GM12892 (cell line): ENCODE measurements at regions not wholly inside any gene's neighbourhood (a gene's known extent, or its start where the extent isn't known, plus 50 kb on each side); places are given as distances from the start of the nearest gene placed in this dataset.

ENCODE experiments used
- DNase-seq: peaks from one replicate; pipeline ENCODE4 v3.0.0; 2011; ENCODE audit not compliant: insufficient read length
- FAIRE-seq: peaks from 2 replicates; lab custom pipeline; 2011; peaks lifted over from hg19 to GRCh38; lab: Jason Lieb, UNC
- POLR2A ChIP-seq: IDR thresholded peaks from 2 replicates; pipeline ENCODE4 v1.6.1; 2011; ENCODE audit warnings: low read depth, low read length, control low read depth
- POLR2AphosphoS5 ChIP-seq: IDR thresholded peaks from 2 replicates; pipeline ENCODE4 v1.6.1; 2011; ENCODE audit warnings: low read depth, low read length, control low read depth
- TAF1 ChIP-seq: IDR thresholded peaks from 2 replicates; pipeline ENCODE4 v1.6.1; 2011; ENCODE audit warnings: low read depth, mild to moderate bottlenecking, control low read depth, low read length, borderline replicate concordance

DNA sequence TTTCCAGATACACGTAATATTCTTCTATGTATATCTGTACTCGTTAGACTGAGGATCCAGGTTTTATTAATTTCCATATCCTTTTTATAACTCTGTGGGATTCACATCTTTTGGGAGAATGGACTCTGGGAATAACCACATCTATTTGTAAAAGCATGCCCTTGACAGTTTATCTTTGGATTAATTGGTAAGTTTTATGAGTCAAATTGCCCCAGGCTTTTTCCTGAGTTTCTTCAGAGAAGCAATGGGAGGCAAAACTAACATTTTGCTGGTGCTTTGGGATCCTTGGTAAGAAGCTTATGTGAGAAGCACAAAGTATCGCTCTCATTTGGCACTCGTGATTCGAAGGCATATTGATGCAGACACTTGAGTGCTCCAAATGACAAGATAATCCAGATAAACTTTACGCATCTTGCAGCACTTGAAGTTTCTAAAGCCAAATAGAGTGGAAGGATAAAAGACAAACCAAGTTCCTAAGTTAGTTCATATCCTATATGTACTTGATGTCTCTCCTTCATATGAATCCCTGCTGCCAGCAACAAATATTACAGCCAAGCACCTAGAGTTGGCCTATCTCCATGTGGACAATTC, 324.7 kb downstream of the TLE4 start:
- TF ChIP-seq POLR2A = no peak
- no peak for TF ChIP-seq TAF1
- TF ChIP-seq POLR2AphosphoS5 = no peak
- FAIRE-seq = no peak
- no peak for DNase-seq

DNA sequence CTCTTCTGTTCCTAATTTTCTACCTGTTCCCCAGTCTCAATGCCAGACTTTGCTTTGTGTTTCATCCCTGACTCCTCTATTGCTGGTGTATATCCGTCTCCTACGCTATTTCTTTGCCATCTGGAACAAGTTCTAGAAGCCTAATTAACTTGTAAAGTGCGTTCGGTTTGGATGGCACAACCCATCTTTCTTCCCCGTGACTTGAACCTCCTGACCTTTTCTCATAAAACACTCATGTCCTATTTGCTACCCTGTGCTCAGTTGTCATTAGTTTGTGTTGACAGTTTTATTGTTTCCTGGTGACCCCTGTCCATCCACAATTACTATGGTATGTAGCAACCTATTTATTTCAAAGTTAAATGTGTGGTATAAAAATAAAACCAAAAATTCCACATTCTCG, 323.5 kb downstream of the TLE4 start:
- TF ChIP-seq POLR2AphosphoS5 = no peak
- TF ChIP-seq TAF1 = no peak
- no peak for TF ChIP-seq POLR2A
- no peak for FAIRE-seq
- no peak for DNase-seq

DNA sequence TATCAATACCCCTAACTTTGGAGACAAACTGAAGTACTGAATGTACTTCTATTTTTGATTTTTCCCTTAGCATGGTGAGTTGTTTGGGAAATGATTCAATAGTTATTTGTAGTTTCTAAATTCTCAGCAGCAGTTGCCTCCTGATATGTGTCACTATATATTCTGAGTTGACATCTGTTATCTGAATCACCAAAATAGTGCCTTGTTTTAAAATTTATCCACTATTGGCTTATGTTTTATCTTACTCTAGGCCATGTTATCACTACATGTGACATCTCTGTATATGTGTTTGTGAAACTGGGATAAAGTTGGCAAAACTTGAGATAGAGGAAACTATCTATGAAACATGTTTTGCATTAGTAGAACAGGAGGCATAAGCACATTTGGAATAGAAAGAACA, 317.6 kb downstream of the TLE4 start:
- FAIRE-seq (no peak), DNase-seq (no peak)

DNA sequence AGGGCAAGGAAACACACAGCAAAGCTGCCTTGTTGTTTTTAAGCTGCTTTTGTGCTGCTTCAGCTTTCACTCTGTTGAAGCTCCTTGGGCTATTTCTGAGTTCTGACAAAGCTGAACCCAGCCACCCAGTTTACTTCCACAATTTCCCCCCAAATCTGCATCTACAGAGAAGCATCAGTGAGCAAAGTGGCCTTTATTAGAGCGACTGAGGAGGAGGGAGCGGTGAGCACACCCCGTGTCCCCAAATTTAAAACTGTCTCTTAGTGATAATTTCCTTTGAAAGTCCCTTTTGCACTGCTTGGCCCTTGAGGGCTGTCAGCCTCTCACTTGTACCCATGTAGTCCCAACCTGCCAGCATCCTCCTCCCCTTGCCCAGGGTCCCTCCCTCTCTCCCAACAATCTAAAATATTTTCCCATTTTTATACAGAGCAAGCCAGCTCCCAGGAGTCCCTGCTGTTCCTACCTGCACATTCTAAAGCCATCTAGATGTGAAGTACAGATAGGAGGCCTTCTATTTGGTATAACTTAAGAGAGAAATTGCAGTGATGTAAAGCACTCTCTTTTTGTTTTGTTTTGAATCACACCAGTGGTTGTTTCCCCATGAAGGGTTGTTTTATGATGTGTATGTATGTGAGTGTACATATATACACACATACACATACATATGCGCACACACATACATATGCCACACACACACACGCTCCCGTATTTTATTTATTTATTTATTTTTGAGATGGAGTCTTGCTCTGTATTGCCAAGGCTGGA, 313.5 kb downstream of the TLE4 start:
- FAIRE-seq (no peak), DNase-seq (no peak)
- TF ChIP-seq POLR2A = no peak
- TF ChIP-seq POLR2AphosphoS5 = no peak
- no peak for TF ChIP-seq TAF1

More for the DNA sequence above, 317.6 kb downstream of the TLE4 start:
- TF ChIP-seq POLR2A (no peak), POLR2AphosphoS5 (no peak), TAF1 (no peak)

DNA sequence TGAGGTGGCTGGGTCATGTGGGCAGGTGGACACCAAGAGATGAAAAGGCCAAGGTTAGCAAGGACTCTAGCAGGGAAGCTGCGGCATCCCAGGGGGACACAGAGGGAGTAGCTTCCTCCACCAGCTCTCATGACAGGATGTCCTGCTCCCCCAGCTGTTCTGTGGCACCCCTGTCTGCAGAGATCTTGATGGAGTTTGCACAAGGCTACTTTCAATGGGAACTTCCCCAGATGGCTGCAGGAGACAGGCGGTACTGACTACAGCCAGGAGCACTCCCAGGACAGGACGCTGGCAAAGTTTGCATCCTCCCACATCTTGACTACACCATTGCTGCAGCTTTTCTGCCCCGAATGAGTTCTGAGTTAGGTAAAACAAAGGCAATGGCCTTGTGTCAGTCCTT, 312.8 kb downstream of the TLE4 start:
- DNase-seq = no peak
- no peak for FAIRE-seq
- TF ChIP-seq TAF1 (no peak), POLR2AphosphoS5 (no peak), POLR2A (no peak)

DNA sequence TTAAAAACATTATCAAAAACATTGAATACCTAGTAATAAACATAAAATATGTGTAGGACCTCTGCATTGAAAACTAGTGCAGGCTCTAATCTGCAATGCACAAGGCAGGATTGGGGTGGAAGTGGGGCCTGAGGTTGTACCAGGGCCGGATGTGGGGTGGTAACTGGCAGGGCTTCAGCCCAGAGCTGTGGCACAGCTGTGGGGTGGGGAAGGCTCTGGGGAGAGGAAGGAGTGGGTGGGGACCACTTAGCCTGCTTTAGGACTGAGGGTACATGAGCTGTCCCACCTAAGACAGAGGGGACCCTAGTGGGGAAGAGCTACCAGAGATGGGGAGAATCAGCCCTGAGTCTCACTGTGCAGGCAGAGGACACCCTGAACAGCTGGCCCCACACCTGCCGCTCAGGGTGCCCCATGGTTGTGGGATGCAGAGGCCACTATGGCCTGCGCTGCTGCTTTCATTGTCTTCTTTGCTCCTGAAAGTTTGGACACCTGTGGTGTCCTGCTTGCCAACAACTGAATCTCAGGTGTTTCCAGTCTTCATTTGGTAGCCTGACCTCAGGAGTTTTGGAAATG, 311.4 kb downstream of the TLE4 start:
- TF ChIP-seq POLR2A = no peak
- TF ChIP-seq POLR2AphosphoS5 = no peak
- no peak for TF ChIP-seq TAF1
- no peak for DNase-seq
- FAIRE-seq = no peak

DNA sequence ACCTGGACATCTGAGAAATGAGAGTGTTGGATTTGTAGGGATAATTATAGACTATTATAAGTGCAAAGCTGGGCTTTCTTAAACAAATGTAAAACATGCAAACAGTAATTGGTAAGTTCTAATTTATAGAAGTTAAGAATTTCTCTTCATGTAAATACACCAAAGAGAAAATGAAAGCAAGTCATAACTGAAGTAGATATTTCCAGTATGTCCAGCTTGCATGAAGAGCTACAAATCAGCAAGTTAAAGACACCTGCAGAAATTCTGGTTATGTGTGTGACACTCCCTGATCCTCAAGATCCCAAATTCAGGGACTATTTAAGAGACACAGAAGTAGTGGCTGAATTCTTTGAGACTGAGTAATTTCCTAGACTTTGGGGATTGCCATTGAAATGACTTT, 308.9 kb downstream of the TLE4 start:
- no peak for DNase-seq
- FAIRE-seq = no peak
- TF ChIP-seq POLR2A = no peak
- no peak for TF ChIP-seq POLR2AphosphoS5
- TF ChIP-seq TAF1 = no peak

DNA sequence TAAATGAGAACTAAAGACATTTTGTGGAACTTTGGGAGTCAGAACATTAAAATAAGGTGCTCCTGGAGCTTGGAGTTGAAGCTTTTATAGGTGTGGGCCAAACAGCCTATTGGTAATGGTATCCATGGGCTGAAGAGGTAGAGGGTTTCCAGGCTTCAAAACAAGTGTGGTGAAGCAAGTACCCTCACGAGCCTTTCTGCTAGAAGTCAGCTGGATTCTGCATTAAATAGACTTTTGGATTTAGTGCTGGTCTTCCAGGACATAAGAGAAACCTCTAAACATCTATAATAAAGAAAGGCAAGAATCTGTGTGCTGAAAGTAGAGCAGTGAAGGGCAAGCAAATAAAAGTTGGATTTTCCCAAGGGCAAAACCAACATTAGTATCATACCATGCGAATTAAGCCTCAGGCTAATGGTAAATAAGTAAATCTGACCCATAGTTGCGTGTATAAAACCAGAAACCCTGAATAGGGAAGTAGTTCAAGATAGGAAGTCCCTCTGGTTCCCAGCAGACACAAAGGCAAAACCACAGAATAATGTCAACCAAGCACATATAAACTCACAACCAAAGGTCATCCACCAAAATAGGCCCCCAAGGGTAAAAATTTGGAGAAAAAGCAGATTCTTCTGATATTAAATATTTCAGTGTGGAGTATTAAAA, 306.3 kb downstream of the TLE4 start:
- TF ChIP-seq POLR2AphosphoS5 (no peak), TAF1 (no peak), POLR2A (no peak)
- FAIRE-seq = no peak
- no peak for DNase-seq

DNA sequence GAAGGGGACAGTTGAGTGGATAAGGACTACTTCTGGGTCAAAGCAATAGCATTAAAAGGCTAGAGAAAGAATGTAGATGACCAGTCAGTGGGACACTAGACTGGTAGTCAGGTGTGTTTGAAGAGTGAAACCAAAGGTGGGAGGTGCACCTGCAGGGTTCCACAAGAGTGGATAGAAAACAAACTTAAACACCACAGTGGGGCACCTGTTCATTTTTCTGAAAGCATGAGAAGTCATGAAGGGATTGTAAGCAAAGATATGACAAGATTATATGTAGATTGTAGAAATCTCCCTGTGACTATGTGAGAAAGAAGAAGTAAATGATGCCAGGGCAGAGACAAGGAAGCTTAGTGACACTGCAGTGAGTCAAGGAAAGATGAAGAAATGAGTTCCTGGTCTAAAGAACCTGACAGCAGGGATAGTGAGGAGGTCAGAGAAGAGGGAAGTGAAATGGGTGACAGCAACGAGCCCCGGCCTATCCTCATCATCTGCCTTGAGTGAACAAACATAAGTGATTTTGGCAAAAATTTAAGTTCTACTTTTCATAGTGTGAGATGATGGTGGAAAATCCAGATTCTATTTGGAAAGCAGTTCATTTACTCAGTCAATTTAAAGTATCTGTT, 296.9 kb downstream of the TLE4 start:
- no peak for DNase-seq
- no peak for FAIRE-seq
- TF ChIP-seq TAF1 (no peak), POLR2AphosphoS5 (no peak), POLR2A (no peak)

DNA sequence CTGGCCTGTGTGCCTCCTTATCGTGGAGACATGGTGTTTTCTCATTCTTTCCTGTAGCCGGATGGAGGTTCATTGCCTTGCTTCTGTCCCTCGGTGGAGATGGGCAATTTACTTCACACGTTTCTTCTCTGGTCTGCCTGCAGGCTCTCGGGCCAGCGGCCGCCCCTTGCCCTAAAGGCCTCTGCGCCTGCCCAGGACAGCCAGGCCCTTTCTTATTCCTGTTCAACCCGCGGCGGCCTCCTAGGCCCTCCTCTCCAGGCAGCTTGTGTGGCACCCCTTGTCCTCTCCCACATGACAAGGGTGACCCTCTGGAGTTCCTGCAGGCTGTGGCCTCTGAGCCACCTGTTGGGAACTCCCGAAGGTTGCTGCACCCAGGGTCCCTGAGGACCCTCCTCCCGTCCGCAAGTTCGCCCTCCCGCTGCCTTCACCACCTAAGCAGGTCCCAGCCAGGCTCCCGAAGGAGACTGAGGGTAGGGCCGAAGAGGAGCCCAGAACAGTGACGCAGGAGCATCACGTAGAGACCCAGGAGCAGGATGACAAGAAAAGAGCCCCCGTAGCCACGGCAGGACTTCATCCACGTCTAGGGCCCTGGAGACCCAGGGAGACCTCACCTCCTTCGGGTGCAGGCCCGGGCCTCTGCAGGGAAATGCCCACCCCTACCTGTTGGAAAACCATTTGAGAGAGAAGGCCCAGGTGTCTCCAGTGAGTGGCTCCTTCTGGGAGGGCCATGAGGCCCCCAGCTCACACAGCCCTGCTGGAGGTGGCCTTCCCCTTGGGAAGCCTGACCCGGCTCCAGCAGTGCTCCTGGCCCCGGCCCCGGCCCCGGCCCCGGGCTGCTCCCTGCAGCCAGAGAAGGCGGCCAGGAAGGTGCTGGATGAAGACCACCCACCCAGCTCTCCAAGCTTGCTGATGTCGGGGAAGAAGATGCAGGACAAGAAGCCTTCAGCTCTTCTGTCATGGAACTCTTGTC, 291.4 kb downstream of the TLE4 start:
- no peak for TF ChIP-seq POLR2AphosphoS5
- TF ChIP-seq TAF1 = no peak
- no peak for TF ChIP-seq POLR2A
- no peak for DNase-seq
- no peak for FAIRE-seq

DNA sequence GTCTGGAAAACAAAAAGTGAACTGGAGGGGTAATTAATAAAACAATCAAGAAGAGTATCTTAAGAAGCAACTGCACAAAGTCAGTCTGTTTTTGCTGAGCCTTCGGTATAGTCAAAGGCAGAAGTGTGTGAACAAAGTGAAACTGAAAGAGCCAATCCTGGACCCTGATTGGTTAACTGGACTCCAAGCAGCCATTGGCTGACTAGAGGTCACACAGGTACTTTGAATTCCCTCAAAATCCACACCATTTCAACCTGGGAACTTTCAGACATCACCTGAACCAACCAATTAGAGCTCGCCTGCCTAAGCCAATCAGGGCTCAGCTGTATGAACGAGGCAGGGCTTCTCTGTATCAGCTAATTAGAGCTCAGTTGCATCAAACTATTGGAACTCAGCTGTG, 286.7 kb downstream of the TLE4 start:
- no peak for TF ChIP-seq POLR2A
- TF ChIP-seq POLR2AphosphoS5 = no peak
- no peak for TF ChIP-seq TAF1
- FAIRE-seq (no peak), DNase-seq (no peak)
